PC-3 (cell line): ENCODE measurements at regions not wholly inside any gene's neighbourhood (a gene's known extent, or its start where the extent isn't known, plus 50 kb on each side); places are given as distances from the start of the nearest gene placed in this dataset.
A peak's percentile ranks its signal among the peaks of the same experiment; 100 is the strongest.

Source experiments
- ATAC-seq: fragments of 200-7000 bp; cut with Tn5 transposase; 2 replicates; pipeline ENCODE4 v1.9.1; 2020; ENCODE audit warnings: mild to moderate bottlenecking, moderate library complexity
- BruUV-seq: library from RNA; stranded (reverse); fragments of 400-500 nt; replicated peaks from 2 replicates; lab custom pipeline; 2021; lab: Mats Ljungman, UMichigan
- CTCF ChIA-PET: fragments of 300-600 bp; sonication (Branson Sonifier 250); formaldehyde crosslinking; loops from one replicate; lab custom pipeline; 2022; ENCODE audit warnings: antibody characterized with exemption; lab: Charles Lee
- POLR2A ChIA-PET: fragments of 300-600 bp; sonication (Branson Sonifier 250); formaldehyde crosslinking; loops from one replicate; lab custom pipeline; 2022; ENCODE audit warnings: antibody characterized with exemption; ENCODE audit not compliant: unreplicated experiment; lab: Charles Lee
- DNase-seq: peaks from one replicate; pipeline ENCODE4 v3.0.0-alpha.2; 2015
- H2AFZ ChIP-seq: fragments of 300-600 bp; sonication (generic); 2 replicates; pipeline ENCODE4 v1.6.0; 2016; ENCODE audit warnings: antibody characterized with exemption, low read length
- H3F3A ChIP-seq: fragments of 300-600 bp; sonication (generic); one replicate; pipeline ENCODE4 v1.6.0; 2017; ENCODE audit warnings: antibody characterized with exemption, low read length, control low read depth, mild to moderate bottlenecking; ENCODE audit not compliant: unreplicated experiment
- H3K27ac ChIP-seq: fragments of 300-600 bp; sonication (generic); 2 replicates; pipeline ENCODE4 v1.5.1; 2016; ENCODE audit warnings: mild to moderate bottlenecking, low read length
- H3K27me3 ChIP-seq: fragments of 300-600 bp; sonication (generic); 2 replicates; pipeline ENCODE4 v1.6.1; 2016; ENCODE audit warnings: low read length, mixed read lengths
- H3K36me3 ChIP-seq: fragments of 300-600 bp; sonication (generic); 2 replicates; pipeline ENCODE4 v1.6.1; 2016; ENCODE audit warnings: low read depth, mixed run types, low read length, mixed read lengths
- H3K4me1 ChIP-seq: fragments of 300-600 bp; sonication (generic); 2 replicates; pipeline ENCODE4 v1.5.1; 2016; ENCODE audit warnings: low read length; ENCODE audit not compliant: insufficient read depth
- H3K4me2 ChIP-seq: fragments of 300-600 bp; sonication (generic); 2 replicates; pipeline ENCODE4 v1.6.0; 2016; ENCODE audit warnings: low read length
- H3K4me3 ChIP-seq: fragments of 300-600 bp; sonication (generic); 2 replicates; pipeline ENCODE4 v1.5.1; 2016; ENCODE audit warnings: mild to moderate bottlenecking, low read length, mixed read lengths
- H3K79me2 ChIP-seq: fragments of 300-600 bp; sonication (generic); 2 replicates; pipeline ENCODE4 v1.6.1; 2017; ENCODE audit warnings: low read length, mixed read lengths
- H3K9ac ChIP-seq: fragments of 300-600 bp; sonication (generic); 2 replicates; pipeline ENCODE4 v1.6.0; 2016; ENCODE audit warnings: mild to moderate bottlenecking, low read length
- H3K9me2 ChIP-seq: fragments of 300-600 bp; sonication (generic); replicated peaks from 2 replicates; pipeline ENCODE4 v1.6.1; 2016; ENCODE audit warnings: mixed run types, low read length, mixed read lengths
- H3K9me3 ChIP-seq: fragments of 300-600 bp; sonication (generic); 2 replicates; pipeline ENCODE4 v1.6.1; 2016; ENCODE audit warnings: low read length, mixed read lengths
- H4K20me1 ChIP-seq: fragments of 300-600 bp; sonication (generic); 2 replicates; pipeline ENCODE4 v1.6.1; 2016; ENCODE audit warnings: low read length, mixed read lengths
- EZH2 ChIP-seq: fragments of 300-600 bp; sonication (generic); IDR thresholded peaks from one replicate; pipeline ENCODE4 v1.6.1; 2017; ENCODE audit warnings: antibody characterized with exemption, mild to moderate bottlenecking, low read length; ENCODE audit not compliant: unreplicated experiment
- EZH2phosphoT487 ChIP-seq: fragments of 300-600 bp; sonication (generic); IDR thresholded peaks from 2 replicates; pipeline ENCODE4 v1.6.1; 2018; ENCODE audit warnings: mild to moderate bottlenecking, antibody characterized with exemption, low read length, borderline replicate concordance
- intact Hi-C: fragments of 100-400 bp; cut with micrococcal nuclease; formaldehyde crosslinking; loops from 2 replicates; pipeline ENCODE4 v1.9.0; 2023
- TF ChIP-seq, protein P1 (sequence below): fragments of 300-600 bp; sonication (generic); conservative IDR thresholded peaks from 2 replicates; pipeline ENCODE4 v1.5.1; 2017; ENCODE audit warnings: antibody characterized with exemption, low read depth, mild to moderate bottlenecking, low read length

DNA sequence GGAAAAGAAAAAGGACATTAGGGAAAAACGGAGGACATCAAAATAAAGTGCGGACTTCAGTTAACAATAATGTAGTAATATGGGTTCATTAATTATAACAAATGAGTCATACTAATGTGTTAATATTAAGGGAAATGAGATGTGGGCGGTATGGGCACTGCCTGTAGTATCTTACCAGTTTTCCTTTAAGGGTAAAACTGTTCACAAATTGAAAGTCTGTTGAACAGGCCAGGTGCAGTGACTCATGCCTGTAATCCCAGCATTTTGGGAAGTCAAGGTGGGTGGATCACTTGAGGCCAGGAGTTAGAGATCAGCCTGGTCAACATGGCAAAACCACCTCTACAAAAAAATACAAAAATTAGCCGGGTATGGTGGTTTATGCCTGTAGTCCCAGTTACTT, 56.8 kb upstream of the PMAIP1 start:
- ChIA-PET CTCF (no interaction called here), POLR2A (interaction anchor here (0.7 kb wide), 1 partner anchor 152 kb away, joined by 11 read pairs; no protein-coding TSS in a partner anchor)
- Histone ChIP-seq H3K9me3 (no peaks in the 10 kb centered on the region), H3K27ac (no peak overlapping the region), H3K4me3 (no peak overlapping the region), H4K20me1 (no peaks in the 10 kb centered on the region), H3K9me2 (no peaks in the 10 kb centered on the region), H3F3A (no peaks in the 10 kb centered on the region), H3K27me3 (no peaks in the 10 kb centered on the region), H3K79me2 (no peaks in the 10 kb centered on the region), H3K9ac (no peak overlapping the region), H2AFZ (no peak overlapping the region), H3K4me2 (no peak overlapping the region), H3K4me1 (peaks cover 21% of the 10 kb centered on the region), H3K36me3 (no peaks in the 10 kb centered on the region)
- no TSS peak for BruUV-seq
- intact Hi-C loops: loop anchor here (5.0 kb wide), 1 partner anchor 704 kb away; no protein-coding TSS in a partner anchor
- DNase-seq (peak; percentile 33), ATAC-seq (no peak)
- TF ChIP-seq, protein P1, sequence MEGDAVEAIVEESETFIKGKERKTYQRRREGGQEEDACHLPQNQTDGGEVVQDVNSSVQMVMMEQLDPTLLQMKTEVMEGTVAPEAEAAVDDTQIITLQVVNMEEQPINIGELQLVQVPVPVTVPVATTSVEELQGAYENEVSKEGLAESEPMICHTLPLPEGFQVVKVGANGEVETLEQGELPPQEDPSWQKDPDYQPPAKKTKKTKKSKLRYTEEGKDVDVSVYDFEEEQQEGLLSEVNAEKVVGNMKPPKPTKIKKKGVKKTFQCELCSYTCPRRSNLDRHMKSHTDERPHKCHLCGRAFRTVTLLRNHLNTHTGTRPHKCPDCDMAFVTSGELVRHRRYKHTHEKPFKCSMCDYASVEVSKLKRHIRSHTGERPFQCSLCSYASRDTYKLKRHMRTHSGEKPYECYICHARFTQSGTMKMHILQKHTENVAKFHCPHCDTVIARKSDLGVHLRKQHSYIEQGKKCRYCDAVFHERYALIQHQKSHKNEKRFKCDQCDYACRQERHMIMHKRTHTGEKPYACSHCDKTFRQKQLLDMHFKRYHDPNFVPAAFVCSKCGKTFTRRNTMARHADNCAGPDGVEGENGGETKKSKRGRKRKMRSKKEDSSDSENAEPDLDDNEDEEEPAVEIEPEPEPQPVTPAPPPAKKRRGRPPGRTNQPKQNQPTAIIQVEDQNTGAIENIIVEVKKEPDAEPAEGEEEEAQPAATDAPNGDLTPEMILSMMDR: no peak
- no peak for TF ChIP-seq EZH2phosphoT487
- TF ChIP-seq EZH2: no peak

DNA sequence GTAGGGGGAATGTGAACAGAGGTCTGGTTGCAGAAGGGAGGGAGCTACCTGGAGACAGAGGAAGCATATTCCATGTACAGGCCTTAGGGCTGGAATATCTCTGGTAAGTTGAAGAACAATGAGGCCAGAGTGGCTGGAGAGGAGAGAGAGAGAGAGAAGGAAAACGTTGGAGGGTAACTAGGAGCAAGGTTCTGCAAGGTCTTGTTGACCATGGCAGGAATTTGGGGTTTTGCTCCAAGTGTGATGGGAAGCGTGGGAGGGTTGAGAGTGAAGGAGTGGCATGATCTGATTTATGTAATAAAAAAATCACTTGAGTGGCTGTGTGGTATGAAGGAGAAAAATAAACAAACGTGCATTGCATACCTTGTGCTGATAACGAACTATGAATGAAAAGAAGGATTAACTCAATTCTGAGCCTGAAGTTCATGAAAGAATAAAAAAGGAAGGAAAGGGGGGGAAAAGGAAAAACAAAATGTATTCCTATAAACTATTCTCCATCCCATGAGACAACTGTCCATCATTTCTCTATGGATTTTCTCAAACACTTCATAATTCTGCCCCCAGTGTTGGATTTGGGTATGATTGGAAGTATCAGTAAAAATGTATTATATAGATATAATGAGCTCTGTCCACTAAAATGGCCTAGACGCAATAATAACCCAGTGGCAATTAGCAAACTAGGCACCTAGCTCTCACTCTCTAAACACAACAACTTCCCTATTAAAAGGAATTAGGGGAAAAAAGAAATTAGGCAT, 59.7 kb upstream of the PMAIP1 start:
- ATAC-seq (peak; percentile 28; the same call in 1 of the 2 replicates), DNase-seq (peak; percentile 36)
- intact Hi-C loops: loop anchor here (5.0 kb wide), 1 partner anchor 707 kb away; no protein-coding TSS in a partner anchor
- Histone ChIP-seq H3K9me3 (no peaks in the 10 kb centered on the region), H3F3A (no peaks in the 10 kb centered on the region), H3K9me2 (no peaks in the 10 kb centered on the region), H3K4me1 (peaks cover 12% of the 10 kb centered on the region), H2AFZ (no peak overlapping the region), H3K36me3 (no peaks in the 10 kb centered on the region), H3K79me2 (no peaks in the 10 kb centered on the region), H3K9ac (no peak overlapping the region), H3K4me2 (no peak overlapping the region), H4K20me1 (no peaks in the 10 kb centered on the region), H3K27me3 (no peaks in the 10 kb centered on the region), H3K4me3 (no peak overlapping the region), H3K27ac (no peak overlapping the region)
- ChIA-PET CTCF (interaction anchor here (0.6 to 2.1 kb wide), 4 partner anchors 45 to 75 kb away, joined by 3 to 18 read pairs (median 4); partner anchors contain the start of gene PMAIP1), POLR2A (interaction anchor here (0.5 to 0.6 kb wide), 3 partner anchors 23 to 127 kb away, joined by 3 to 6 read pairs (median 4); no protein-coding TSS in a partner anchor)
- TF ChIP-seq, protein P1: peak; percentile 53
- no peak for TF ChIP-seq EZH2
- no TSS peak for BruUV-seq

DNA sequence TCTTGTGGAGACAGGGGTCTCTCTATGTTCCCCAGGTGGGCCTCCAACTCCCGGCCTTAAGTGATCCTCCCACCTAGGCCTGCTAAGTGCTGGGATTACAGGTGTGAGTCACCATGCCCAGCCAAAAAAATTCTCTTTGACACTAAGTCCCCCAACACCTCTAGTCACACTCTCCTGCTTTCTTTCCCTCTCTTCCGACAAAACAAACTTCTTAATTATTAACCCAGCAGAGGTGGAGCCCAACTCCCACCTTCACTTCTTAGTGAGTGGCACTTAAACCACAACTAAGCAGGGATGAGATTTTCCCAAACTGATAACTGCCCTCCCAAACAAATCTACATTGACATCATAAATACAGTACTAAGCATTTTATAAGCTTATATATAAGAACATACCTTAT, 60.5 kb upstream of the PMAIP1 start:
- no peaks in the 10 kb centered on the region for H3K9me3 ChIP-seq
- POLR2A ChIA-PET: no interaction called here
- BruUV-seq: no TSS peak

More for the DNA sequence above, 60.5 kb upstream of the PMAIP1 start:
- Histone ChIP-seq H3K79me2 (no peaks in the 10 kb centered on the region), H3K36me3 (no peaks in the 10 kb centered on the region), H3K4me2 (no peak overlapping the region), H3F3A (no peaks in the 10 kb centered on the region), H3K27ac (no peak overlapping the region), H4K20me1 (no peaks in the 10 kb centered on the region), H2AFZ (no peak overlapping the region), H3K4me3 (no peak overlapping the region), H3K27me3 (no peaks in the 10 kb centered on the region), H3K9ac (no peak overlapping the region), H3K4me1 (peaks cover 12% of the 10 kb centered on the region), H3K9me2 (no peaks in the 10 kb centered on the region)
- intact Hi-C loops: no loop called here
- ATAC-seq (no peak), DNase-seq (no peak)
- CTCF ChIA-PET: interaction anchor here (0.6 to 2.1 kb wide), 2 partner anchors 60 to 208 kb away, joined by 3 to 18 read pairs; partner anchors contain the start of gene PMAIP1
- TF ChIP-seq, protein P1: no peak
- TF ChIP-seq EZH2phosphoT487 (no peak), EZH2 (no peak)
